Activated T-helper 9 cell treated with anti-CD3 and anti-CD28 coated beads, Interleukin-2, amount 50 U/mL, for 16 hours (primary cell): ENCODE measurements at regions not wholly inside any gene's neighbourhood (a gene's known extent, or its start where the extent isn't known, plus 50 kb on each side); places are given as distances from the start of the nearest gene placed in this dataset.
"Not testable (repeated sequence)": the region's sequence is repeated elsewhere in the genome, so short reads cannot be mapped to it uniquely, and the experiment has no call there.

Source experiments
- DNase-seq: peaks from one replicate; pipeline ENCODE4 v3.0.0-alpha.2; 2020; ENCODE audit warnings: low read depth

- not testable (repeated sequence) for DNase-seq
Observed at GRCh38 chr4:17436047-17436749, 75.7 kb downstream of the QDPR start.

- DNase-seq: no peak
Observed at GRCh38 chr4:17433827-17434226, 78.1 kb downstream of the QDPR start.

- no peak for DNase-seq
Observed at GRCh38 chr4:17427991-17428390, 83.9 kb downstream of the QDPR start.

GRCh38 chr4:17426222-17426621 lies 85.7 kb downstream of the QDPR start:
- DNase-seq: no peak

GRCh38 chr4:17418010-17418409 lies 93.9 kb downstream of the QDPR start:
- no peak for DNase-seq

GRCh38 chr4:17414392-17414791 lies 97.5 kb downstream of the QDPR start:
- DNase-seq: no peak

- no peak for DNase-seq
Observed at GRCh38 chr4:17400686-17401085, 111.2 kb downstream of the QDPR start.

GRCh38 chr4:17398805-17399204 lies 113.1 kb downstream of the QDPR start:
- no peak for DNase-seq

- no peak for DNase-seq
Observed at GRCh38 chr4:17398035-17398434, 113.9 kb downstream of the QDPR start.

- no peak for DNase-seq
Observed at GRCh38 chr4:17397611-17398010, 114.3 kb downstream of the QDPR start.

- no peak for DNase-seq
Observed at GRCh38 chr4:17385403-17385802, 126.5 kb downstream of the QDPR start.

GRCh38 chr4:17380347-17380746 lies 131.5 kb downstream of the QDPR start:
- no peak for DNase-seq

- no peak for DNase-seq
Observed at GRCh38 chr4:17376205-17376604, 135.7 kb downstream of the QDPR start.

- no peak for DNase-seq
Observed at GRCh38 chr4:17373666-17374065, 138.2 kb downstream of the QDPR start.

- no peak for DNase-seq
Observed at GRCh38 chr4:17370818-17371217, 141.1 kb downstream of the QDPR start.

GRCh38 chr4:17368408-17368807 lies 143.5 kb downstream of the QDPR start:
- DNase-seq: no peak

GRCh38 chr4:17367201-17367600 lies 144.7 kb downstream of the QDPR start:
- DNase-seq: no peak

- no peak for DNase-seq
Observed at GRCh38 chr4:17366496-17366895, 145.4 kb downstream of the QDPR start.

- no peak for DNase-seq
Observed at GRCh38 chr4:17362430-17362829, 149.5 kb downstream of the QDPR start.

- DNase-seq: no peak
Observed at GRCh38 chr4:17358241-17358640, 153.6 kb downstream of the QDPR start.

GRCh38 chr4:17356926-17357325 lies 155.0 kb downstream of the QDPR start:
- no peak for DNase-seq

- no peak for DNase-seq
Observed at GRCh38 chr4:17352357-17352756, 159.5 kb downstream of the QDPR start.

- DNase-seq: no peak
Observed at GRCh38 chr4:17347445-17347844, 164.4 kb downstream of the QDPR start.

GRCh38 chr4:17339376-17339775 lies 172.5 kb downstream of the QDPR start:
- no peak for DNase-seq
